HG02610 (cell line): ENCODE measurements at regions not wholly inside any gene's neighbourhood (a gene's known extent, or its start where the extent isn't known, plus 50 kb on each side); places are given as distances from the start of the nearest gene placed in this dataset.

Experiments used
- ATAC-seq: cut with Tn5 transposase; IDR thresholded peaks from one replicate; pipeline ENCODE4 v1.9.1; 2021; ENCODE audit warnings: mild to moderate bottlenecking, moderate library complexity; ENCODE audit not compliant: unreplicated experiment

- no peak for ATAC-seq
Measured at GRCh38 chr13:48181482-48182145, 51.4 kb upstream of the ITM2B start.

GRCh38 chr13:48178126-48178525 lies 54.9 kb upstream of the ITM2B start:
- ATAC-seq = no peak

GRCh38 chr13:48176781-48177180 lies 56.2 kb upstream of the ITM2B start:
- no peak for ATAC-seq

GRCh38 chr13:48175185-48175584 lies 57.8 kb upstream of the ITM2B start:
- ATAC-seq = peak; percentile 96

GRCh38 chr13:48167866-48168265 lies 65.1 kb upstream of the ITM2B start:
- no peak for ATAC-seq

- ATAC-seq = no peak
Measured at GRCh38 chr13:48165727-48166126, 67.3 kb upstream of the ITM2B start.

GRCh38 chr13:48165063-48165462 lies 67.9 kb upstream of the ITM2B start:
- ATAC-seq = no peak

- ATAC-seq = no peak
Measured at GRCh38 chr13:48163061-48163460, 68.2 kb upstream of the MED4 start.

GRCh38 chr13:48162217-48162616 lies 67.3 kb upstream of the MED4 start:
- no peak for ATAC-seq

GRCh38 chr13:48161530-48162179 lies 66.8 kb upstream of the MED4 start:
- ATAC-seq = no peak

- ATAC-seq = no peak
Measured at GRCh38 chr13:48160606-48161278, 65.8 kb upstream of the MED4 start.

GRCh38 chr13:48159826-48160225 lies 64.9 kb upstream of the MED4 start:
- ATAC-seq = no peak

- no peak for ATAC-seq
Measured at GRCh38 chr13:48159401-48159800, 64.5 kb upstream of the MED4 start.

GRCh38 chr13:48158915-48159314 lies 64.0 kb upstream of the MED4 start:
- ATAC-seq = no peak

GRCh38 chr13:48158290-48158689 lies 63.4 kb upstream of the MED4 start:
- ATAC-seq = peak; percentile 46

GRCh38 chr13:48156466-48156865 lies 61.6 kb upstream of the MED4 start:
- ATAC-seq = peak; percentile 41

GRCh38 chr13:48155848-48156247 lies 60.9 kb upstream of the MED4 start:
- ATAC-seq = peak; percentile 46

- no peak for ATAC-seq
Measured at GRCh38 chr13:48154671-48155070, 59.8 kb upstream of the MED4 start.

GRCh38 chr13:48153186-48153585 lies 58.3 kb upstream of the MED4 start:
- no peak for ATAC-seq

GRCh38 chr13:48151363-48152161 lies 56.7 kb upstream of the MED4 start:
- ATAC-seq = no peak

GRCh38 chr13:48148454-48148853 lies 53.5 kb upstream of the MED4 start:
- no peak for ATAC-seq
